Thymus (tissue), 11 donors: ENCODE measurements at regions not wholly inside any gene's neighbourhood (a gene's known extent, or its start where the extent isn't known, plus 50 kb on each side); places are given as distances from the start of the nearest gene placed in this dataset.
A peak's percentile ranks its signal among the peaks of the same experiment; 100 is the strongest.

Experiments
- DNase-seq, 9 donors: peaks; one replicate each; pipeline ENCODE4 v3.0.0-alpha.2; 2013; ENCODE audit warnings: low spot score in 9 of 9, low read depth in 6 of 9, missing footprints in 1 of 9
- H3K27ac ChIP-seq, 2 donors: one replicate each; pipeline ENCODE4 v1.5.1; 2013; ENCODE audit warnings: control low read depth in 1 of 2, low read depth in 1 of 2, low read length in 1 of 2, mild to moderate bottlenecking in 1 of 2, moderate library complexity in 1 of 2
- H3K27me3 ChIP-seq, 2 donors: one replicate each; pipeline ENCODE4 v1.5.1; 2013; ENCODE audit warnings: low read length in 1 of 2; ENCODE audit not compliant: control insufficient read depth in 2 of 2, insufficient read depth in 1 of 2
- H3K36me3 ChIP-seq, 2 donors: one replicate each; pipeline ENCODE4 v1.5.1; 2013; ENCODE audit warnings: low read length in 1 of 2, mild to moderate bottlenecking in 1 of 2, moderate library complexity in 1 of 2; ENCODE audit not compliant: control insufficient read depth in 2 of 2, insufficient read depth in 2 of 2
- H3K4me1 ChIP-seq, 2 donors: one replicate each; pipeline ENCODE4 v1.5.1; 2013; ENCODE audit warnings: low read length in 2 of 2; ENCODE audit not compliant: control insufficient read depth in 2 of 2, insufficient read depth in 2 of 2
- H3K4me3 ChIP-seq, 2 donors: one replicate each; pipeline ENCODE4 v1.5.1; 2013; ENCODE audit warnings: low read length in 2 of 2, control low read depth in 1 of 2, mild to moderate bottlenecking in 1 of 2
- H3K9me3 ChIP-seq, 2 donors: one replicate each; pipeline ENCODE4 v1.5.1; 2013; ENCODE audit warnings: low read length in 1 of 2, mild to moderate bottlenecking in 1 of 2; ENCODE audit not compliant: control insufficient read depth in 2 of 2, insufficient read depth in 1 of 2
- WGBS: extraction: QIAGEN DNeasy Blood & Tissue Kit; methylation state at CpG from one replicate; pipeline ENCODE4 v1.1.7; 2013; 5-methylcytosine and 5-hydroxymethylcytosine counted together
- donor health status: healthy.

- 79% methylated on average over 3 of the region's 3 CpGs for WGBS
- H3K27me3 ChIP-seq, result no peaks in the 10 kb centered on the region
- H3K36me3 ChIP-seq, result no peaks in the 10 kb centered on the region
Measured at GRCh38 chr11:45597097-45597496, 68.3 kb downstream of the CHST1 start.

GRCh38 chr11:45596571-45596970 lies 68.9 kb downstream of the CHST1 start:
- 79% methylated on average over 6 of the region's 6 CpGs for WGBS
- no peak for DNase-seq
- Histone ChIP-seq H3K27ac (no peak overlapping the region), H3K4me1 (no peaks in the 10 kb centered on the region), H3K36me3 (no peaks in the 10 kb centered on the region), H3K4me3 (no peak overlapping the region), H3K9me3 (peaks cover 0 to 2% of the 10 kb centered on the region in 2 donors), H3K27me3 (no peaks in the 10 kb centered on the region)

More at GRCh38 chr11:45597097-45597496, 68.3 kb downstream of the CHST1 start:
- Histone ChIP-seq H3K4me1 (no peaks in the 10 kb centered on the region), H3K4me3 (no peak overlapping the region), H3K27ac (no peak overlapping the region), H3K9me3 (peaks cover 0 to 2% of the 10 kb centered on the region in 2 donors)
- no peak for DNase-seq

GRCh38 chr11:45593992-45594391 lies 71.4 kb downstream of the CHST1 start:
- Histone ChIP-seq H3K9me3 (peaks cover 0 to 2% of the 10 kb centered on the region in 2 donors), H3K4me1 (no peaks in the 10 kb centered on the region), H3K36me3 (no peaks in the 10 kb centered on the region), H3K27ac (no peak overlapping the region), H3K4me3 (no peak overlapping the region), H3K27me3 (no peaks in the 10 kb centered on the region)
- DNase-seq, result no peak
- 79% methylated on average over 4 of the region's 4 CpGs for WGBS

- Histone ChIP-seq H3K4me3 (no peak overlapping the region), H3K4me1 (no peaks in the 10 kb centered on the region), H3K36me3 (no peaks in the 10 kb centered on the region), H3K9me3 (peaks cover 0 to 2% of the 10 kb centered on the region in 2 donors), H3K27me3 (no peaks in the 10 kb centered on the region), H3K27ac (no peak overlapping the region)
- no peak for DNase-seq
- WGBS, result 91% methylated on average over 6 of the region's 6 CpGs
Measured at GRCh38 chr11:45592636-45593035, 72.8 kb downstream of the CHST1 start.

- Histone ChIP-seq H3K27ac (no peak overlapping the region), H3K27me3 (no peaks in the 10 kb centered on the region), H3K36me3 (no peaks in the 10 kb centered on the region), H3K9me3 (peaks cover 0 to 2% of the 10 kb centered on the region in 2 donors), H3K4me3 (no peak overlapping the region), H3K4me1 (no peaks in the 10 kb centered on the region)
- 90% methylated on average over 3 of the region's 3 CpGs for WGBS
- DNase-seq, result no peak
Measured at GRCh38 chr11:45590743-45591142, 74.7 kb downstream of the CHST1 start.

- no peaks in the 10 kb centered on the region for H3K36me3 ChIP-seq
- no peak overlapping the region for H3K4me3 ChIP-seq
- no peaks in the 10 kb centered on the region for H3K4me1 ChIP-seq
- no peak for DNase-seq
- H3K27ac ChIP-seq, result no peak overlapping the region
- H3K27me3 ChIP-seq, result no peaks in the 10 kb centered on the region
- H3K9me3 ChIP-seq, result no peaks in the 10 kb centered on the region
- WGBS, result 74% methylated on average over 5 of the region's 5 CpGs
Measured at GRCh38 chr11:45585205-45585604, 80.2 kb downstream of the CHST1 start.

- no peak for DNase-seq
- 93% methylated on average over 15 of the region's 15 CpGs for WGBS
- H3K4me1 ChIP-seq, result no peaks in the 10 kb centered on the region
- H3K36me3 ChIP-seq, result no peaks in the 10 kb centered on the region
- no peak overlapping the region for H3K27ac ChIP-seq
- H3K4me3 ChIP-seq, result no peak overlapping the region
- no peaks in the 10 kb centered on the region for H3K9me3 ChIP-seq
- H3K27me3 ChIP-seq, result no peaks in the 10 kb centered on the region
Measured at GRCh38 chr11:45583981-45584566, 81.3 kb downstream of the CHST1 start.

GRCh38 chr11:45580399-45580798 lies 85.0 kb downstream of the CHST1 start:
- Histone ChIP-seq H3K4me3 (no peak overlapping the region), H3K27ac (no peak overlapping the region), H3K9me3 (no peaks in the 10 kb centered on the region), H3K36me3 (no peaks in the 10 kb centered on the region), H3K27me3 (no peaks in the 10 kb centered on the region), H3K4me1 (no peaks in the 10 kb centered on the region)
- WGBS, result 31% methylated on average over 6 of the region's 6 CpGs
- DNase-seq, result peak in 2 of 9 donors; percentile 11 to 20

- Histone ChIP-seq H3K27ac (no peak overlapping the region), H3K9me3 (no peaks in the 10 kb centered on the region), H3K4me1 (no peaks in the 10 kb centered on the region), H3K27me3 (no peaks in the 10 kb centered on the region), H3K4me3 (no peak overlapping the region), H3K36me3 (no peaks in the 10 kb centered on the region)
- DNase-seq, result no peak
- 90% methylated on average over 3 of the region's 3 CpGs for WGBS
Measured at GRCh38 chr11:45578316-45578715, 87.1 kb downstream of the CHST1 start.
